PC-3 (cell line): ENCODE measurements at regions not wholly inside any gene's neighbourhood (a gene's known extent, or its start where the extent isn't known, plus 50 kb on each side); places are given as distances from the start of the nearest gene placed in this dataset.

Experiments
- CTCF ChIP-seq: fragments of 300-600 bp; sonication (generic); conservative IDR thresholded peaks from 2 replicates; pipeline ENCODE4 v1.5.1; 2017; ENCODE audit warnings: antibody characterized with exemption, low read depth, mild to moderate bottlenecking, low read length
- EZH2phosphoT487 ChIP-seq: fragments of 300-600 bp; sonication (generic); IDR thresholded peaks from 2 replicates; pipeline ENCODE4 v1.6.1; 2018; ENCODE audit warnings: mild to moderate bottlenecking, antibody characterized with exemption, low read length, borderline replicate concordance

- TF ChIP-seq CTCF (no peak), EZH2phosphoT487 (no peak)
These were observed 421.2 kb upstream of the JARID2 start for GRCh38 chr6:14824484-14825275.
